SJSA1 (cell line): ENCODE measurements at regions not wholly inside any gene's neighbourhood (a gene's known extent, or its start where the extent isn't known, plus 50 kb on each side); places are given as distances from the start of the nearest gene placed in this dataset.
A peak's percentile ranks its signal among the peaks of the same experiment; 100 is the strongest.

Source experiments
- DNase-seq, 2 experiments: peaks; one replicate each; pipeline ENCODE4 v3.0.0-alpha.2; 2015 to 2020; ENCODE audit warnings: low spot score in 2 of 2, low read depth in 1 of 2
- H3K27ac ChIP-seq: fragments of 250-450 bp; sonication (Bioruptor Pico); 2 replicates; pipeline ENCODE4 v1.5.1; 2020; ENCODE audit warnings: mild to moderate bottlenecking, moderate library complexity
- H3K27me3 ChIP-seq: fragments of 250-450 bp; sonication (Bioruptor Pico); replicated peaks from 2 replicates; pipeline ENCODE4 v1.5.1; 2020; ENCODE audit warnings: mild to moderate bottlenecking, moderate library complexity
- H3K36me3 ChIP-seq: fragments of 250-450 bp; sonication (Bioruptor Pico); 2 replicates; pipeline ENCODE4 v1.5.1; 2020; ENCODE audit warnings: mild to moderate bottlenecking
- H3K4me1 ChIP-seq: fragments of 250-450 bp; sonication (Bioruptor Pico); replicated peaks from 2 replicates; pipeline ENCODE4 v1.6.1; 2021; ENCODE audit warnings: mild to moderate bottlenecking
- H3K4me3 ChIP-seq: fragments of 250-450 bp; sonication (Bioruptor Pico); 2 replicates; pipeline ENCODE4 v1.5.1; 2020; ENCODE audit warnings: mild to moderate bottlenecking
- H3K9me3 ChIP-seq: fragments of 250-450 bp; sonication (Bioruptor Pico); replicated peaks from 2 replicates; pipeline ENCODE4 v1.5.1; 2020; ENCODE audit warnings: mild to moderate bottlenecking

DNA sequence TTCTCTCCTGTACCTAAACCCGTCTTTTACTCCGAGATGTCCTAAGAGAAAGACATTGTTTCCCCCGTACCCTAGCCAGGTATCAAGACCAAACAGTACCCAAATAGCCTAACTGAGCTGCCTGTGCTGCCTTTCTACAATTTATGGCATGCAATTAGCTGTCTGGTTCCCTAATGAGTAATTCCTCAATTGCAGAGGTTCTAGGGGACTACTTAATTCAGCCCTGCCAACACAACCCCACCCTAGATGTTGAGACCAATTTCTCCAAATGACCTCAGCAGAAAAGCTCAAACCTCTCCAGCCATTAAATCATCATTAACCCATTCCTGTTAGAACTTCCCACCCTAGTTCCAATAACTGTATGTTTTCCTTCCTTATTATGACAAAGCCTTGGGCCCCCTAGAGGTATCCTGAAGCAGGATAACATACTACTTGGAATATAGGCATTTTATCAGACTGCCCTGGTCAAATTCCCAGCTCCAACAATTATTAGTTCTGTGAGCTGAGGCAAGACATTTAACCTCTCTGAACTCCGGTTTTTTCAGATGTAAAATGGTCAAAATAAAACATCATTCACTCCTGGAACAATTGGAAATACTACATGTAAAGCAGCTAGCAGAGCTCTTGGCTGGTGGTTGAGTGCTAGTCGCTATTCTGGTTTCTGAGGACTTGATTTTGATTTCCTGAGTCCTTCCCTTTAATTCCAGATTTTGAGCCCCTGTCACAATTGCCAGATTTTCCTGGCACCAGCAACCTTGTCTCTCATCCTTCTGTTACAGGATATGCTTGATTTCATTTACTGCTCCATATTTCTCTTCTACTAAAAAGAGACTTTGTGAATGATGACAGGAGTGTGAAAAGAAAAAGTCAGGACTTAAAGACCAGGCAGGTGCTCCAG is 244.6 kb upstream of the TENM3 start:
- no peaks in the 10 kb centered on the region for H3K27me3 ChIP-seq
- H3K36me3 ChIP-seq = no peaks in the 10 kb centered on the region
- no peaks in the 10 kb centered on the region for H3K4me1 ChIP-seq
- H3K4me3 ChIP-seq = no peak overlapping the region
- H3K27ac ChIP-seq = no peak overlapping the region
- H3K9me3 ChIP-seq = no peaks in the 10 kb centered on the region; the same call in 1 of the 2 replicates
- no peak for DNase-seq

GRCh38 chr4:182000077-182000476 is 243.1 kb upstream of the TENM3 start:
- Histone ChIP-seq H3K27ac (no peak overlapping the region), H3K9me3 (no peaks in the 10 kb centered on the region; the same call in 1 of the 2 replicates), H3K4me1 (no peaks in the 10 kb centered on the region), H3K4me3 (no peak overlapping the region), H3K27me3 (no peaks in the 10 kb centered on the region), H3K36me3 (no peaks in the 10 kb centered on the region)
- DNase-seq = no peak

DNA sequence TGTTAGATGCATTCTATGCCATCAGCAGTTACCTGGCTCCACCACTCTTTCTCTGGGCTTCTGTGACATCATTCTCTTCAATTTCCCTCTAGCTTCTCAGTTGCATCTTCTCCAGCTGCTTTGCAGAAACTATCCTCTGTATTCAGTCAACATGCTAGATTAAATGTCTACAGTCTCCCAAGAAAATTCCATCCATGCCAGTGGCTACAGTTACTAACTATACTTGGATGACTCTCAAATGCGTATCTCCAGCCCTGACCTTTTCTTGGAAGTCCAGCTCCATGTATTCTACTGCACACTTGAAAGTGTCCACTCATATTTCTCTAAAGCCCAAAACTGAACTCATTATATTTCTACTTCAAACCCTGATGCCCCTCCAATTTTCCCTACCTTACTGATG is 232.3 kb upstream of the TENM3 start:
- no peak overlapping the region for H3K27ac ChIP-seq
- no peaks in the 10 kb centered on the region for H3K36me3 ChIP-seq
- no peaks in the 10 kb centered on the region; the same call in 1 of the 2 replicates for H3K4me1 ChIP-seq
- no peaks in the 10 kb centered on the region for H3K9me3 ChIP-seq
- DNase-seq = no peak
- H3K27me3 ChIP-seq = no peaks in the 10 kb centered on the region
- no peak overlapping the region for H3K4me3 ChIP-seq

GRCh38 chr4:182014164-182014563 is 229.0 kb upstream of the TENM3 start:
- H3K4me3 ChIP-seq = no peak overlapping the region
- H3K27me3 ChIP-seq = no peaks in the 10 kb centered on the region
- H3K9me3 ChIP-seq = no peaks in the 10 kb centered on the region
- no peak for DNase-seq
- no peak overlapping the region for H3K27ac ChIP-seq
- H3K36me3 ChIP-seq = no peaks in the 10 kb centered on the region
- no peaks in the 10 kb centered on the region; the same call in 1 of the 2 replicates for H3K4me1 ChIP-seq

DNA sequence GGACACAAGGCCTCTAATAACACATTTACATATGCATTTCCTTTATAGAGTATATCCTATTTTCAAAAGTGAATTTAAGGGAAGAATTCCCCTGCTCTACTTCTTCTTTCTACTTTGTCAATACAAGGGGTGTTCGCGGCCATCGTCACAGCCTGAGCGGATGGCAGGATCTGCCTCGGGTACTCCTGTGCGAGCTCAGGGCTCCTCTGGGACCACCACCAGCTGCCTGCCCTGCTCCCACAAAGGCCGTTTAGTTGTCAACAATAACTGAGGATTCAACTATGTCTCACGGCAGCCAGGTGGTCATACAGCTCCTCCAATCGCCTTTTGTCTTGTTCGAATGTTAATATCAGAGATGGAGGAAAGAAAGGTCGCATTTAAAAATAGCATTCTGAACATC is 228.2 kb upstream of the TENM3 start:
- no peaks in the 10 kb centered on the region for H3K27me3 ChIP-seq
- H3K36me3 ChIP-seq = no peaks in the 10 kb centered on the region
- H3K4me1 ChIP-seq = no peaks in the 10 kb centered on the region; the same call in 1 of the 2 replicates
- H3K9me3 ChIP-seq = no peaks in the 10 kb centered on the region
- no peak overlapping the region for H3K4me3 ChIP-seq
- H3K27ac ChIP-seq = no peak overlapping the region
- no peak for DNase-seq

DNA sequence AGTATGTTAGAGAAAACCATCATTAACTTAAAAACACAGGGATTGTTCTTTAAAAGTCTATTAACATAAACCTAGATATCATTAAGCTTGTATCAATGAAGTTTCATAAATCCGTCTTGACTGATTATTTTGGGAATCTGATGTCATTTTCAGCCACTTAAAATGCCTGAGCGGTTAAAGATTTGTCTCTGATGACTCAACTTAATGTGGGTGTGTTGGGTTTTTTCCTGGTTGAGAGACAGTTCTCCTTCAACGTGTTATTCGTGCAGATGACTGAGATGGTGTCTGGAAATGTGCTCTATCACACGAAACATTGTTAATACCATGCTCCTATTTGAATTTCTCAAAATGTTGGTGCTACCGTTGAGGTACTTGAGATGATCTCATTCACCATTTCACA is 227.3 kb upstream of the TENM3 start:
- no peak overlapping the region for H3K4me3 ChIP-seq
- H3K27ac ChIP-seq = no peak overlapping the region
- no peaks in the 10 kb centered on the region for H3K36me3 ChIP-seq
- H3K9me3 ChIP-seq = no peaks in the 10 kb centered on the region
- peak in 1 of 2 experiments; percentile 23 for DNase-seq
- H3K27me3 ChIP-seq = no peaks in the 10 kb centered on the region
- H3K4me1 ChIP-seq = no peaks in the 10 kb centered on the region; the same call in 1 of the 2 replicates

DNA sequence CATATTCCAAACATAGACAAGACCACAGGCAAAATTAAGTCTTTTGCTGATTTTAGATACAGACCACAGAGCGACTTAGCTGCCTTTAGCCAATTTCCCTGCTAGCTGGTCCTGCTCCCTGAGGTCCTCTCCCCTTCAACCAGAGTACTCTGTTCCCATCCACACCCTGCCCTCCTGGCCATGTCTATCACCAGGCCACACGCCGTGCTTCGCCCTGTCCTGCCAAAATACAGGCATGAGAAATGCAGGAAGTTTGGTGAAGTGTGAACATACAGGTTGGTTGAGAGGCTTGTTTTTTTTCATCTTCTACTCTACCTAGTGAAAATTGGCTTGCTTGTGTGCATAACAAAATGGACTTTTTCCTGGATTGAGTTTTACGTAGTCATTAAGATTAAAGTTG is 226.2 kb upstream of the TENM3 start:
- Histone ChIP-seq H3K36me3 (no peaks in the 10 kb centered on the region), H3K27me3 (no peaks in the 10 kb centered on the region), H3K4me1 (no peaks in the 10 kb centered on the region; the same call in 1 of the 2 replicates), H3K27ac (no peak overlapping the region), H3K4me3 (no peak overlapping the region), H3K9me3 (no peaks in the 10 kb centered on the region)
- no peak for DNase-seq

DNA sequence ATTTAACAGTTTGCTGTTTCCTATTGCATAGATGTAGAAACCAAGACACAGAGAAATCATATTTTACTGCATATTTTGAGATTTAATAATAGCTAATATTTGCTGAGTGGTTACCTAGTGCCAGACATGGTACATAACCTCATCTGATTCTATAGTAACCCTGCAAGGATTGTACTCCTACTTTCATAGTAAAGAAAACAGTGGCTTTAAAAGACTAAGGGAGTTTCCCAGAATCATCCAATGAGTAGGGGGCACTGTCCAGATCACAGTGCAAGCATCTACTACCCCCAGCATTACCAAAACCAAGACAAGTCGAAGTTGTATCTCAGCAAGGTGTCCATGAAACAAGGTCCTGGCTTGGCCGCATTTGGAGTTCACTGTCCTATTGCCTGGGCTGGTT is 224.5 kb upstream of the TENM3 start:
- no peaks in the 10 kb centered on the region for H3K27me3 ChIP-seq
- no peak overlapping the region for H3K4me3 ChIP-seq
- no peaks in the 10 kb centered on the region for H3K9me3 ChIP-seq
- no peaks in the 10 kb centered on the region for H3K36me3 ChIP-seq
- DNase-seq = no peak
- no peak overlapping the region for H3K27ac ChIP-seq
- peaks cover 5% of the 10 kb centered on the region; the same call in 1 of the 2 replicates for H3K4me1 ChIP-seq

- H3K36me3 ChIP-seq = no peaks in the 10 kb centered on the region
- DNase-seq = no peak
- peaks cover 5% of the 10 kb centered on the region; the same call in 1 of the 2 replicates for H3K4me1 ChIP-seq
- no peak overlapping the region for H3K27ac ChIP-seq
- no peak overlapping the region for H3K4me3 ChIP-seq
- H3K27me3 ChIP-seq = no peaks in the 10 kb centered on the region
- no peaks in the 10 kb centered on the region for H3K9me3 ChIP-seq
These were observed 224.0 kb upstream of the TENM3 start for GRCh38 chr4:182019148-182019652.

- H3K27me3 ChIP-seq = no peaks in the 10 kb centered on the region
- peak in 1 of 2 experiments; percentile 12 for DNase-seq
These were observed 220.3 kb upstream of the TENM3 start for GRCh38 chr4:182022909-182023308.

GRCh38 chr4:182023469-182023868 is 219.7 kb upstream of the TENM3 start:
- H3K9me3 ChIP-seq = no peaks in the 10 kb centered on the region; the same call in 1 of the 2 replicates
- DNase-seq = no peak
- H3K4me1 ChIP-seq = 0 out of 2 replicates have a peak, but pooled peaks cover 5% of the 10 kb centered on the region
- H3K27me3 ChIP-seq = no peaks in the 10 kb centered on the region
- H3K27ac ChIP-seq = no peak overlapping the region
- no peaks in the 10 kb centered on the region for H3K36me3 ChIP-seq
- no peak overlapping the region for H3K4me3 ChIP-seq

More at GRCh38 chr4:182022909-182023308, 220.3 kb upstream of the TENM3 start:
- Histone ChIP-seq H3K36me3 (no peaks in the 10 kb centered on the region), H3K4me3 (no peak overlapping the region), H3K9me3 (no peaks in the 10 kb centered on the region; the same call in 1 of the 2 replicates), H3K27ac (no peak overlapping the region), H3K4me1 (0 out of 2 replicates have a peak, but pooled peaks cover 5% of the 10 kb centered on the region)

GRCh38 chr4:182042945-182043344 is 200.3 kb upstream of the TENM3 start:
- H3K27ac ChIP-seq = no peak overlapping the region
- no peaks in the 10 kb centered on the region for H3K36me3 ChIP-seq
- no peak overlapping the region for H3K4me3 ChIP-seq
- DNase-seq = no peak
- H3K4me1 ChIP-seq = no peaks in the 10 kb centered on the region
- no peaks in the 10 kb centered on the region for H3K9me3 ChIP-seq
- H3K27me3 ChIP-seq = no peaks in the 10 kb centered on the region

- H3K9me3 ChIP-seq = no peaks in the 10 kb centered on the region
- no peaks in the 10 kb centered on the region for H3K4me1 ChIP-seq
- H3K36me3 ChIP-seq = no peaks in the 10 kb centered on the region
- no peak for DNase-seq
- H3K27me3 ChIP-seq = no peaks in the 10 kb centered on the region
- no peak overlapping the region for H3K4me3 ChIP-seq
- no peak overlapping the region for H3K27ac ChIP-seq
These were observed 194.3 kb upstream of the TENM3 start for GRCh38 chr4:182048871-182049270.

- Histone ChIP-seq H3K27me3 (no peaks in the 10 kb centered on the region), H3K27ac (no peak overlapping the region), H3K4me3 (no peak overlapping the region), H3K36me3 (no peaks in the 10 kb centered on the region), H3K9me3 (no peaks in the 10 kb centered on the region; the same call in 1 of the 2 replicates), H3K4me1 (no peaks in the 10 kb centered on the region)
- DNase-seq = no peak
These were observed 186.3 kb upstream of the TENM3 start for GRCh38 chr4:182056866-182057265.
